GM18873 (cell line): ENCODE measurements at regions not wholly inside any gene's neighbourhood (a gene's known extent, or its start where the extent isn't known, plus 50 kb on each side); places are given as distances from the start of the nearest gene placed in this dataset.

ENCODE experiments used
- ATAC-seq: cut with Tn5 transposase; IDR thresholded peaks from one replicate; pipeline ENCODE4 v1.9.1; 2021; ENCODE audit warnings: mild to moderate bottlenecking, moderate library complexity, moderate number of reproducible peaks; ENCODE audit not compliant: unreplicated experiment, low FRiP score

GRCh38 chr2:76330865-76331264, 620.1 kb upstream of the GCFC2 start:
- ATAC-seq = no peak

- no peak for ATAC-seq
Measured at GRCh38 chr2:76326636-76327035, 615.9 kb upstream of the GCFC2 start.

- no peak for ATAC-seq
Measured at GRCh38 chr2:76323381-76323780, 612.7 kb upstream of the GCFC2 start.

- no peak for ATAC-seq
Measured at GRCh38 chr2:76320716-76321115, 610.0 kb upstream of the GCFC2 start.

- ATAC-seq = no peak
Measured at GRCh38 chr2:76318848-76319360, 608.2 kb upstream of the GCFC2 start.

- no peak for ATAC-seq
Measured at GRCh38 chr2:76316691-76317090, 606.0 kb upstream of the GCFC2 start.

- ATAC-seq = no peak
Measured at GRCh38 chr2:76314271-76315020, 603.7 kb upstream of the GCFC2 start.

- ATAC-seq = no peak
Measured at GRCh38 chr2:76312236-76312635, 601.5 kb upstream of the GCFC2 start.

- ATAC-seq = no peak
Measured at GRCh38 chr2:76311728-76312127, 601.0 kb upstream of the GCFC2 start.

- no peak for ATAC-seq
Measured at GRCh38 chr2:76310894-76311633, 600.3 kb upstream of the GCFC2 start.

- ATAC-seq = no peak
Measured at GRCh38 chr2:76307495-76307894, 596.8 kb upstream of the GCFC2 start.

- no peak for ATAC-seq
Measured at GRCh38 chr2:76298041-76298440, 587.3 kb upstream of the GCFC2 start.

GRCh38 chr2:76296438-76296837, 585.7 kb upstream of the GCFC2 start:
- ATAC-seq = no peak

GRCh38 chr2:76295762-76296161, 585.0 kb upstream of the GCFC2 start:
- no peak for ATAC-seq

GRCh38 chr2:76288598-76288997, 577.9 kb upstream of the GCFC2 start:
- ATAC-seq = no peak

GRCh38 chr2:76288146-76288545, 577.4 kb upstream of the GCFC2 start:
- ATAC-seq = no peak

GRCh38 chr2:76283350-76283749, 572.6 kb upstream of the GCFC2 start:
- ATAC-seq = no peak

GRCh38 chr2:76281156-76281841, 570.6 kb upstream of the GCFC2 start:
- ATAC-seq = no peak

GRCh38 chr2:76280686-76281085, 570.0 kb upstream of the GCFC2 start:
- no peak for ATAC-seq

- ATAC-seq = no peak
Measured at GRCh38 chr2:76279142-76279541, 568.4 kb upstream of the GCFC2 start.

GRCh38 chr2:76275788-76276187, 565.1 kb upstream of the GCFC2 start:
- ATAC-seq = no peak
